HEK293 (cell line): ENCODE measurements at regions not wholly inside any gene's neighbourhood (a gene's known extent, or its start where the extent isn't known, plus 50 kb on each side); places are given as distances from the start of the nearest gene placed in this dataset.

Experiments
- ATF2 ChIP-seq: fragments of 450-650 bp; formaldehyde crosslinking; IDR thresholded peaks from 2 replicates; pipeline ENCODE4 v1.5.1; 2016; ENCODE audit warnings: missing biosample characterization, missing genetic modification characterization, low read depth
- CTCF ChIP-seq: fragments of 450-650 bp; formaldehyde crosslinking; IDR thresholded peaks from 2 replicates; pipeline ENCODE4 v1.5.1; 2016; ENCODE audit warnings: missing biosample characterization, missing genetic modification characterization
- RBAK ChIP-seq: fragments of 450-650 bp; formaldehyde crosslinking; IDR thresholded peaks from 2 replicates; pipeline ENCODE4 v1.5.1; 2016; ENCODE audit warnings: missing biosample characterization, missing genetic modification characterization
- SALL2 ChIP-seq: fragments of 450-650 bp; formaldehyde crosslinking; IDR thresholded peaks from 2 replicates; pipeline ENCODE4 v1.5.0; 2017; ENCODE audit warnings: missing biosample characterization, mild to moderate bottlenecking, missing genetic modification characterization, borderline replicate concordance
- ZBTB21 ChIP-seq: fragments of 450-650 bp; formaldehyde crosslinking; IDR thresholded peaks from 2 replicates; pipeline ENCODE4 v1.5.1; 2017; ENCODE audit warnings: missing biosample characterization, missing genetic modification characterization
- ZNF121 ChIP-seq: fragments of 450-650 bp; formaldehyde crosslinking; IDR thresholded peaks from 2 replicates; pipeline ENCODE4 v1.5.1; 2016; ENCODE audit warnings: missing biosample characterization, missing genetic modification characterization
- ZNF214 ChIP-seq: fragments of 450-650 bp; formaldehyde crosslinking; IDR thresholded peaks from 2 replicates; pipeline ENCODE4 v1.5.1; 2017; ENCODE audit warnings: missing biosample characterization, mild to moderate bottlenecking, missing genetic modification characterization, borderline replicate concordance
- ZNF629 ChIP-seq: fragments of 450-650 bp; formaldehyde crosslinking; IDR thresholded peaks from 2 replicates; pipeline ENCODE4 v1.5.1; 2017; ENCODE audit warnings: missing biosample characterization, missing genetic modification characterization
- ZNF791 ChIP-seq: fragments of 450-650 bp; formaldehyde crosslinking; IDR thresholded peaks from 2 replicates; pipeline ENCODE4 v1.5.1; 2016; ENCODE audit warnings: missing biosample characterization, missing genetic modification characterization

- TF ChIP-seq ZNF121 (tag by site-specific recombination): no peak
- no peak for TF ChIP-seq CTCF (tag by site-specific recombination)
- TF ChIP-seq ZNF629: no peak
- TF ChIP-seq ATF2: no peak
- no peak for TF ChIP-seq ZBTB21
- no peak for TF ChIP-seq SALL2 (tag by site-specific recombination)
- TF ChIP-seq ZNF214 (tag by site-specific recombination): no peak
- no peak for TF ChIP-seq RBAK (tag by site-specific recombination)
- no peak for TF ChIP-seq ZNF791 (tag by site-specific recombination)
These were observed 71.5 kb upstream of the SDK2 start for GRCh38 chr17:73715769-73716168.
